Endothelial cell of umbilical vein (primary cell): ENCODE measurements at regions not wholly inside any gene's neighbourhood (a gene's known extent, or its start where the extent isn't known, plus 50 kb on each side); places are given as distances from the start of the nearest gene placed in this dataset.

Experiments
- BruUV-seq: library from RNA; stranded (reverse); fragments of 400-500 nt; replicated peaks from 2 replicates; lab custom pipeline; 2021; lab: Mats Ljungman, UMichigan
- CTCF ChIA-PET: fragments of 300-600, 350-600 bp; sonication (Branson Sonifier 250); formaldehyde crosslinking; loops from one replicate; lab custom pipeline; 2021; ENCODE audit warnings: antibody characterized with exemption, inconsistent platforms; lab: Charles Lee
- POLR2A ChIA-PET: fragments of 300-600, 350-600 bp; sonication (Branson Sonifier 250); formaldehyde crosslinking; loops from one replicate; lab custom pipeline; 2021; ENCODE audit warnings: antibody characterized with exemption, inconsistent platforms; lab: Charles Lee
- DNase-seq: peaks from one replicate; pipeline ENCODE4 v3.0.0-alpha.2; 2011; ENCODE audit warnings: low read depth, low spot score
- FAIRE-seq: peaks from 2 replicates; lab custom pipeline; 2011; peaks lifted over from hg19 to GRCh38; lab: Jason Lieb, UNC
- H2AFZ ChIP-seq: 2 replicates; pipeline ENCODE4 v1.6.0; 2012; ENCODE audit warnings: low read depth, low read length, control low read depth, inconsistent platforms
- H3K27ac ChIP-seq: 2 replicates; pipeline ENCODE4 v1.5.1; 2011; ENCODE audit warnings: low read depth, mild to moderate bottlenecking, control low read depth, low read length, moderate library complexity; ENCODE audit not compliant: insufficient read depth
- H3K27me3 ChIP-seq, 2 experiments: 2 replicates each; pipeline versions ENCODE4 v1.6.0 to v1.6.1; 2011; ENCODE audit warnings: low read length in 2 of 2, mixed read lengths in 1 of 2; ENCODE audit not compliant: control insufficient read depth in 2 of 2, insufficient read depth in 2 of 2
- H3K36me3 ChIP-seq, 2 experiments: 2 replicates in 1 of 2; 3 replicates in 1 of 2; pipeline ENCODE4 v1.5.1; 2011; ENCODE audit warnings: low read length in 2 of 2, mild to moderate bottlenecking in 1 of 2, moderate library complexity in 1 of 2; ENCODE audit not compliant: control insufficient read depth in 2 of 2, insufficient read depth in 2 of 2; ENCODE audit errors: extremely low read depth in 1 of 2
- H3K4me1 ChIP-seq: 3 replicates; pipeline ENCODE4 v1.5.1; 2011; ENCODE audit warnings: mild to moderate bottlenecking, low read length; ENCODE audit not compliant: control insufficient read depth, insufficient read depth; ENCODE audit errors: extremely low read depth
- H3K4me2 ChIP-seq: 2 replicates; pipeline ENCODE4 v1.6.1; 2011; ENCODE audit warnings: low read length, control low read depth, mixed read lengths; ENCODE audit not compliant: insufficient read depth
- H3K4me3 ChIP-seq, 3 experiments: fragments of 200-600 bp in 1 of 3; sonication (generic), shearing (Covaris generic) in 1 of 3; replicated peaks in 1 of 3; 2 replicates each; pipeline ENCODE4 v1.5.1; 2011 to 2016; ENCODE audit warnings: control low read depth in 3 of 3, low read length in 3 of 3, mild to moderate bottlenecking in 2 of 3, inconsistent platforms in 1 of 3, low read depth in 1 of 3, moderate library complexity in 1 of 3; ENCODE audit not compliant: insufficient read depth in 1 of 3
- H3K79me2 ChIP-seq: 2 replicates; pipeline ENCODE4 v1.6.0; 2012; ENCODE audit warnings: low read length, inconsistent platforms; ENCODE audit not compliant: control insufficient read depth, insufficient read depth
- H3K9ac ChIP-seq: replicated peaks from 2 replicates; pipeline ENCODE3; 2011; ENCODE audit warnings: low read length, control low read depth; ENCODE audit not compliant: insufficient read depth; ENCODE audit errors: extremely low read depth
- H3K9me1 ChIP-seq: replicated peaks from 3 replicates; pipeline ENCODE4 v1.6.0; 2011; ENCODE audit warnings: mild to moderate bottlenecking, low read length; ENCODE audit not compliant: control insufficient read depth, insufficient read depth; ENCODE audit errors: extremely low read depth
- H3K9me3 ChIP-seq: replicated peaks from 2 replicates; pipeline ENCODE4 v1.5.1; 2012; ENCODE audit warnings: low read length, inconsistent platforms; ENCODE audit not compliant: control insufficient read depth, insufficient read depth
- H4K20me1 ChIP-seq: replicated peaks from 2 replicates; pipeline ENCODE3; 2011; ENCODE audit warnings: mild to moderate bottlenecking, low read length; ENCODE audit not compliant: control insufficient read depth, insufficient read depth; ENCODE audit errors: extremely low read depth
- EZH2 ChIP-seq: IDR thresholded peaks from 2 replicates; pipeline ENCODE4 v1.6.1; 2012; ENCODE audit warnings: borderline replicate concordance, low read depth, mild to moderate bottlenecking, moderate library complexity, low read length, inconsistent platforms; ENCODE audit not compliant: severe bottlenecking
- FOS ChIP-seq: IDR thresholded peaks from 2 replicates; pipeline ENCODE4 v1.6.1; 2011; ENCODE audit warnings: mild to moderate bottlenecking, low read length, moderate library complexity, borderline replicate concordance; ENCODE audit not compliant: insufficient read depth
- GATA2 ChIP-seq: IDR thresholded peaks from 2 replicates; pipeline ENCODE4 v1.7.0; 2011; ENCODE audit warnings: low read depth, mild to moderate bottlenecking, moderate library complexity, mixed read lengths, low read length; ENCODE audit not compliant: insufficient read length, insufficient read depth
- JUN ChIP-seq: IDR thresholded peaks from 2 replicates; pipeline ENCODE4 v1.6.1; 2011; ENCODE audit warnings: borderline replicate concordance, low read depth; ENCODE audit not compliant: insufficient read length, insufficient read depth
- MYC ChIP-seq: IDR thresholded peaks from one replicate; pipeline ENCODE4 v1.6.1; 2011; ENCODE audit warnings: mild to moderate bottlenecking, low read depth, low read length
- POLR2A ChIP-seq: IDR thresholded peaks from 2 replicates; pipeline ENCODE4 v1.6.1; 2012; ENCODE audit warnings: low read depth, mild to moderate bottlenecking, control low read depth, low read length
- POLR2AphosphoS5 ChIP-seq: IDR thresholded peaks from 2 replicates; pipeline ENCODE4 v1.6.1; 2012; ENCODE audit warnings: low read depth, mild to moderate bottlenecking, control low read depth, low read length, moderate library complexity; ENCODE audit not compliant: insufficient read depth
- dilution Hi-C: fragments of 300-500 bp; cut with MboI; formaldehyde crosslinking; loops from one replicate; pipeline ENCODE4 v1.15.0; 2019; ENCODE audit warnings: low sequenced_read_pairs; ENCODE audit not compliant: extremely low pct_ligation_motif_present
- intact Hi-C: fragments of 100-400 bp; cut with micrococcal nuclease; formaldehyde crosslinking; loops from one replicate; pipeline ENCODE4 v1.10.0; 2022
- TF ChIP-seq, protein P1 (sequence below): IDR thresholded peaks from 2 replicates; pipeline ENCODE4 v1.6.1; 2011; ENCODE audit not compliant: insufficient read depth, insufficient read length
- TF ChIP-seq, protein P2 (sequence below), 2 donors: IDR thresholded peaks; 1 replicate in 1 of 2; 2 replicates in 1 of 2; pipeline ENCODE4 v1.5.1; 2011; ENCODE audit warnings: low read length in 2 of 2, mild to moderate bottlenecking in 2 of 2, moderate library complexity in 2 of 2, control low read depth in 1 of 2, inconsistent platforms in 1 of 2, low read depth in 1 of 2; ENCODE audit not compliant: insufficient read depth in 1 of 2; ENCODE audit errors: extremely low read depth in 1 of 2

DNA sequence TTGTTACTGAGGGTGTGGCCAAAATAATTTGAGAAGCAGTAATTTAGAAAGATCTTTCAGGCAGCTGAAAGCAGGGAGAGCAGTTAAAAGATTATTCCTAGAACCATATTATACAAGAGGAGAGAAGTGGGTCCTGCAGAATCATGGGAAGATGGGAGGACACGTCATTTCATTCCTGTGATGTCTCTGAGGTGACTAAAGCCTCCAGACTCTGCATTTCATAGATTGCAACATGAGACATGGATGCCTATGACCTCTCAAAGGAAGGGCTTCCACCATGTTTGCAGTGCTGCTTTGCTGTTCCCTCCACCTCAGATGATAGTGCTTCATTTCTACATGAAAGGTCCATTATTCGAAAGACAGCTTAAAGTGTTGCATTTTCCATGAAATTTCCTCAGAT lies 788.4 kb downstream of the TSN start:
- dilution Hi-C loops (no loop called here), intact Hi-C loops (no loop called here)
- BruUV-seq = no TSS peak
- CTCF ChIA-PET = no interaction called here
- no peak overlapping the region for H3K4me3 ChIP-seq
- no peak overlapping the region for H2AFZ ChIP-seq
- no peaks in the 10 kb centered on the region for H4K20me1 ChIP-seq
- no peaks in the 10 kb centered on the region for H3K36me3 ChIP-seq
- no peak overlapping the region for H3K27ac ChIP-seq
- DNase-seq (no peak), FAIRE-seq (no peak)
- no peaks in the 10 kb centered on the region for H3K4me1 ChIP-seq
- H3K79me2 ChIP-seq = no peaks in the 10 kb centered on the region
- POLR2A ChIA-PET = no interaction called here
- H3K27me3 ChIP-seq = no peaks in the 10 kb centered on the region
- H3K9me3 ChIP-seq = peaks cover 2% of the 10 kb centered on the region
- H3K4me2 ChIP-seq = no peak overlapping the region
- H3K9me1 ChIP-seq = no peaks in the 10 kb centered on the region
- H3K9ac ChIP-seq = no peak overlapping the region
- TF ChIP-seq POLR2A (no peak), MYC (no peak), JUN (no peak), GATA2 (no peak), POLR2AphosphoS5 (no peak), FOS (no peak), EZH2 (no peak)
- TF ChIP-seq, protein P1, sequence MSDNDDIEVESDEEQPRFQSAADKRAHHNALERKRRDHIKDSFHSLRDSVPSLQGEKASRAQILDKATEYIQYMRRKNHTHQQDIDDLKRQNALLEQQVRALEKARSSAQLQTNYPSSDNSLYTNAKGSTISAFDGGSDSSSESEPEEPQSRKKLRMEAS = no peak
- TF ChIP-seq, protein P2, sequence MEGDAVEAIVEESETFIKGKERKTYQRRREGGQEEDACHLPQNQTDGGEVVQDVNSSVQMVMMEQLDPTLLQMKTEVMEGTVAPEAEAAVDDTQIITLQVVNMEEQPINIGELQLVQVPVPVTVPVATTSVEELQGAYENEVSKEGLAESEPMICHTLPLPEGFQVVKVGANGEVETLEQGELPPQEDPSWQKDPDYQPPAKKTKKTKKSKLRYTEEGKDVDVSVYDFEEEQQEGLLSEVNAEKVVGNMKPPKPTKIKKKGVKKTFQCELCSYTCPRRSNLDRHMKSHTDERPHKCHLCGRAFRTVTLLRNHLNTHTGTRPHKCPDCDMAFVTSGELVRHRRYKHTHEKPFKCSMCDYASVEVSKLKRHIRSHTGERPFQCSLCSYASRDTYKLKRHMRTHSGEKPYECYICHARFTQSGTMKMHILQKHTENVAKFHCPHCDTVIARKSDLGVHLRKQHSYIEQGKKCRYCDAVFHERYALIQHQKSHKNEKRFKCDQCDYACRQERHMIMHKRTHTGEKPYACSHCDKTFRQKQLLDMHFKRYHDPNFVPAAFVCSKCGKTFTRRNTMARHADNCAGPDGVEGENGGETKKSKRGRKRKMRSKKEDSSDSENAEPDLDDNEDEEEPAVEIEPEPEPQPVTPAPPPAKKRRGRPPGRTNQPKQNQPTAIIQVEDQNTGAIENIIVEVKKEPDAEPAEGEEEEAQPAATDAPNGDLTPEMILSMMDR (IDR thresholded peaks at IDR 0.05; ENCODE audit: extremely low read depth in 1 of 2, insufficient read depth in 1 of 2, low read depth in 1 of 2, low read length in 2 of 2) = no peak
